NT2/D1 (cell line): ENCODE measurements at regions not wholly inside any gene's neighbourhood (a gene's known extent, or its start where the extent isn't known, plus 50 kb on each side); places are given as distances from the start of the nearest gene placed in this dataset.

ENCODE experiments used
- DNase-seq: peaks from one replicate; pipeline ENCODE4 v3.0.0-alpha.2; 2011; ENCODE audit warnings: low read depth, low spot score
- H3K27me3 ChIP-seq: 2 replicates; pipeline ENCODE4 v1.6.0; 2011; ENCODE audit warnings: mild to moderate bottlenecking; ENCODE audit not compliant: insufficient read length, insufficient read depth
- H3K36me3 ChIP-seq: 2 replicates; pipeline ENCODE4 v1.6.1; 2011; ENCODE audit warnings: mild to moderate bottlenecking, low read length, mixed read lengths; ENCODE audit not compliant: insufficient read depth, insufficient read length
- H3K4me1 ChIP-seq: 2 replicates; pipeline ENCODE4 v1.5.1; 2011; ENCODE audit not compliant: insufficient read depth, insufficient read length
- H3K4me3 ChIP-seq: 2 replicates; pipeline ENCODE4 v1.5.1; 2011; ENCODE audit warnings: low read depth; ENCODE audit not compliant: insufficient read length
- H3K9ac ChIP-seq: 2 replicates; pipeline ENCODE4 v1.6.0; 2011; ENCODE audit warnings: low read depth; ENCODE audit not compliant: insufficient read length
- H3K9me3 ChIP-seq: 2 replicates; pipeline ENCODE4 v1.5.1; 2011; ENCODE audit warnings: mild to moderate bottlenecking, low read length; ENCODE audit not compliant: insufficient read depth
- SUZ12 ChIP-seq: IDR thresholded peaks from 2 replicates; pipeline ENCODE4 v1.6.1; 2011; ENCODE audit not compliant: insufficient read length, insufficient read depth; ENCODE audit errors: extremely low read depth
- YY1 ChIP-seq: IDR thresholded peaks from 2 replicates; pipeline ENCODE4 v1.6.1; 2011; ENCODE audit not compliant: insufficient read length, insufficient read depth
- ZNF274 ChIP-seq: IDR thresholded peaks from 2 replicates; pipeline ENCODE4 v1.6.1; 2011; ENCODE audit warnings: mild to moderate bottlenecking, low read depth, low read length

GRCh38 chr15:93165734-93166470 is 76.9 kb upstream of the RGMA start:
- no peak for DNase-seq
- Histone ChIP-seq H3K36me3 (no peaks in the 10 kb centered on the region), H3K9ac (no peak overlapping the region), H3K27me3 (peaks cover 23% of the 10 kb centered on the region), H3K4me3 (no peak overlapping the region), H3K4me1 (peaks cover 2% of the 10 kb centered on the region), H3K9me3 (no peaks in the 10 kb centered on the region)
- TF ChIP-seq YY1 (no peak), SUZ12 (no peak), ZNF274 (no peak)

GRCh38 chr15:93164409-93164808 is 75.4 kb upstream of the RGMA start:
- Histone ChIP-seq H3K4me1 (peaks cover 5% of the 10 kb centered on the region), H3K36me3 (no peaks in the 10 kb centered on the region), H3K9me3 (no peaks in the 10 kb centered on the region), H3K27me3 (peaks cover 23% of the 10 kb centered on the region), H3K9ac (no peak overlapping the region), H3K4me3 (no peak overlapping the region)
- no peak for DNase-seq
- TF ChIP-seq ZNF274 (no peak), SUZ12 (no peak), YY1 (no peak)

GRCh38 chr15:93162560-93162959 is 73.5 kb upstream of the RGMA start:
- no peaks in the 10 kb centered on the region for H3K9me3 ChIP-seq
- H3K27me3 ChIP-seq: peaks cover 19% of the 10 kb centered on the region
- DNase-seq: no peak
- H3K9ac ChIP-seq: no peak overlapping the region
- H3K4me1 ChIP-seq: peaks cover 9% of the 10 kb centered on the region
- TF ChIP-seq ZNF274: no peak
- no peak for TF ChIP-seq SUZ12
- TF ChIP-seq YY1: no peak
- H3K4me3 ChIP-seq: no peak overlapping the region
- H3K36me3 ChIP-seq: no peaks in the 10 kb centered on the region

- no peak overlapping the region for H3K9ac ChIP-seq
- H3K4me3 ChIP-seq: no peak overlapping the region
- DNase-seq: no peak
- peaks cover 7% of the 10 kb centered on the region; the same call in 1 of the 2 replicates for H3K9me3 ChIP-seq
- no peak for TF ChIP-seq ZNF274
- TF ChIP-seq SUZ12: no peak
- no peak for TF ChIP-seq YY1
- peaks cover 9% of the 10 kb centered on the region for H3K4me1 ChIP-seq
- no peaks in the 10 kb centered on the region for H3K36me3 ChIP-seq
- H3K27me3 ChIP-seq: peaks cover 5% of the 10 kb centered on the region
Observed at GRCh38 chr15:93159930-93160329, 70.9 kb upstream of the RGMA start.

GRCh38 chr15:93158097-93158900 is 69.3 kb upstream of the RGMA start:
- peaks cover 1% of the 10 kb centered on the region for H3K27me3 ChIP-seq
- DNase-seq: no peak
- no peak for TF ChIP-seq ZNF274
- TF ChIP-seq SUZ12: no peak
- TF ChIP-seq YY1: no peak
- no peak overlapping the region for H3K9ac ChIP-seq
- no peaks in the 10 kb centered on the region for H3K36me3 ChIP-seq
- no peak overlapping the region for H3K4me3 ChIP-seq
- peaks cover 7% of the 10 kb centered on the region for H3K4me1 ChIP-seq
- H3K9me3 ChIP-seq: peaks cover 7% of the 10 kb centered on the region; the same call in 1 of the 2 replicates

- H3K4me3 ChIP-seq: no peak overlapping the region
- no peaks in the 10 kb centered on the region for H3K27me3 ChIP-seq
- peaks cover 7% of the 10 kb centered on the region; the same call in 1 of the 2 replicates for H3K9me3 ChIP-seq
- H3K36me3 ChIP-seq: no peaks in the 10 kb centered on the region
- peaks cover 15% of the 10 kb centered on the region for H3K4me1 ChIP-seq
- TF ChIP-seq ZNF274: no peak
- no peak for TF ChIP-seq YY1
- no peak overlapping the region for H3K9ac ChIP-seq
- DNase-seq: no peak
Observed at GRCh38 chr15:93154666-93155065, 65.7 kb upstream of the RGMA start.

- Histone ChIP-seq H3K36me3 (no peaks in the 10 kb centered on the region), H3K4me1 (peaks cover 12% of the 10 kb centered on the region), H3K4me3 (no peak overlapping the region), H3K9me3 (peaks cover 7% of the 10 kb centered on the region; the same call in 1 of the 2 replicates), H3K9ac (no peak overlapping the region), H3K27me3 (no peaks in the 10 kb centered on the region)
- no peak for DNase-seq
- TF ChIP-seq SUZ12: no peak
- no peak for TF ChIP-seq YY1
- no peak for TF ChIP-seq ZNF274
Observed at GRCh38 chr15:93152951-93153350, 63.9 kb upstream of the RGMA start.
